GM12878 (cell line): ENCODE measurements at regions not wholly inside any gene's neighbourhood (a gene's known extent, or its start where the extent isn't known, plus 50 kb on each side); places are given as distances from the start of the nearest gene placed in this dataset.

Experiments used
- ATAC-seq: fragments of 200-7000 bp; cut with Tn5 transposase; 3 replicates; pipeline ENCODE4 v1.9.1; 2020; ENCODE audit warnings: mild to moderate bottlenecking, moderate library complexity
- BruUV-seq: library from RNA; stranded (reverse); fragments of 400-500 nt; replicated peaks from 2 replicates; lab custom pipeline; 2021; lab: Mats Ljungman, UMichigan
- CTCF ChIA-PET: fragments of 300-600 bp; sonication (Branson Sonifier 250); formaldehyde crosslinking; extraction: SDS; loops from one replicate; lab custom pipeline; 2021; ENCODE audit warnings: inconsistent platforms; lab: Yijun Ruan, JAX
- POLR2A ChIA-PET: fragments of 350-600 bp; formaldehyde crosslinking; extraction: SDS; loops from one replicate; lab custom pipeline; 2021; ENCODE audit warnings: inconsistent platforms; lab: Charles Lee
- RAD21 ChIA-PET: fragments of 300-600 bp; sonication (Branson Sonifier 250); formaldehyde crosslinking; loops from one replicate; lab custom pipeline; 2023; ENCODE audit warnings: antibody characterized with exemption; ENCODE audit not compliant: unreplicated experiment; lab: Charles Lee
- SMC1A ChIA-PET: fragments of 300-600 bp; sonication (Branson Sonifier 250); formaldehyde crosslinking; loops from one replicate; lab custom pipeline; 2023; ENCODE audit not compliant: unreplicated experiment, uncharacterized antibody; lab: Charles Lee
- DNase-seq: peaks from one replicate; pipeline ENCODE4 v3.0.0-alpha.2; 2011; ENCODE audit warnings: low read depth, low spot score
- FAIRE-seq: peaks from 3 replicates; lab custom pipeline; 2011; peaks lifted over from hg19 to GRCh38; lab: Jason Lieb, UNC
- H2AFZ ChIP-seq: 2 replicates; pipeline ENCODE4 v1.6.0; 2011; ENCODE audit warnings: low read depth, low read length, control low read depth; ENCODE audit not compliant: control insufficient read depth
- H3K27ac ChIP-seq: 2 replicates; pipeline ENCODE4 v1.5.1; 2011; ENCODE audit warnings: control low read depth; ENCODE audit not compliant: control insufficient read depth, insufficient read depth
- H3K27me3 ChIP-seq, 2 experiments: replicated peaks in 1 of 2; 2 replicates each; pipeline versions ENCODE4 v1.6.0 to v1.6.1; 2011; ENCODE audit warnings: low read length in 1 of 2; ENCODE audit not compliant: control insufficient read depth in 2 of 2, insufficient read depth in 2 of 2
- H3K36me3 ChIP-seq, 2 experiments: 2 replicates each; pipeline ENCODE4 v1.5.1; 2011; ENCODE audit warnings: low read length in 1 of 2; ENCODE audit not compliant: control insufficient read depth in 2 of 2, insufficient read depth in 2 of 2
- H3K4me1 ChIP-seq: 2 replicates; pipeline ENCODE4 v1.6.1; 2011; ENCODE audit warnings: mild to moderate bottlenecking, low read length, moderate library complexity, mixed read lengths; ENCODE audit not compliant: control insufficient read depth, insufficient read depth
- H3K4me2 ChIP-seq: 2 replicates; pipeline ENCODE4 v1.6.0; 2011; ENCODE audit warnings: control low read depth; ENCODE audit not compliant: control insufficient read depth, insufficient read depth
- H3K4me3 ChIP-seq: fragments of 200-600 bp; sonication (generic); 2 replicates; pipeline ENCODE4 v1.5.1; 2016
- H3K79me2 ChIP-seq: 2 replicates; pipeline ENCODE4 v1.6.0; 2011; ENCODE audit warnings: low read length; ENCODE audit not compliant: control insufficient read depth, insufficient read depth
- H3K9ac ChIP-seq: 2 replicates; pipeline ENCODE4 v1.8.0; 2011; ENCODE audit warnings: low read length, control low read depth, mixed read lengths; ENCODE audit not compliant: control insufficient read depth, insufficient read depth
- H3K9me3 ChIP-seq: replicated peaks from 3 replicates; pipeline ENCODE4 v1.5.1; 2011; ENCODE audit warnings: mild to moderate bottlenecking, low read length; ENCODE audit not compliant: control insufficient read depth, insufficient read depth
- H4K20me1 ChIP-seq: 2 replicates; pipeline ENCODE4 v1.6.0; 2011; ENCODE audit not compliant: control insufficient read depth, insufficient read depth
- BCLAF1 ChIP-seq: fragments of 450-650 bp; IDR thresholded peaks from 2 replicates; pipeline ENCODE4 v1.6.1; 2017; ENCODE audit warnings: antibody characterized with exemption, mild to moderate bottlenecking, moderate library complexity
- IRF4 ChIP-seq: IDR thresholded peaks from 2 replicates; pipeline ENCODE4 v1.6.1; 2011; ENCODE audit warnings: low read depth, low read length
- NBN ChIP-seq: fragments of 450-650 bp; IDR thresholded peaks from 2 replicates; pipeline ENCODE4 v1.6.1; 2016
- REST ChIP-seq: IDR thresholded peaks from 2 replicates; pipeline ENCODE4 v1.6.1; 2012; ENCODE audit warnings: mild to moderate bottlenecking, low read depth, low read length
- SREBF2 ChIP-seq: IDR thresholded peaks from 2 replicates; pipeline ENCODE4 v1.6.1; 2012; ENCODE audit warnings: mild to moderate bottlenecking, low read length
- YBX1 ChIP-seq: fragments of 450-650 bp; IDR thresholded peaks from 2 replicates; pipeline ENCODE4 v1.6.1; 2016; ENCODE audit warnings: antibody characterized with exemption
- ZZZ3 ChIP-seq: IDR thresholded peaks from 2 replicates; pipeline ENCODE4 v1.6.1; 2011; ENCODE audit warnings: low read depth; ENCODE audit not compliant: control insufficient read depth, insufficient read length
- WGBS: methylation state at CpG from one replicate; pipeline ENCODE4 v1.1.6; 2016; ENCODE audit warnings: low lambda C conversion rate; ENCODE audit not compliant: insufficient replicate concordance, insufficient coverage; ENCODE audit errors: missing lambda C conversion rate; 5-methylcytosine and 5-hydroxymethylcytosine counted together
- in situ Hi-C: fragments of 300-500 bp; cut with MboI; formaldehyde crosslinking; loops from 9 replicates; pipeline ENCODE4 v1.14.3; 2018; ENCODE audit warnings: mixed read lengths
- intact Hi-C: fragments of 100-400 bp; cut with micrococcal nuclease; formaldehyde crosslinking; loops from one replicate; pipeline ENCODE4 v1.14.2; 2022; ENCODE audit not compliant: unreplicated experiment
- TF ChIP-seq, protein P1 (sequence below): fragments of 450-650 bp; IDR thresholded peaks from 2 replicates; pipeline ENCODE4 v1.6.1; 2017; ENCODE audit warnings: mild to moderate bottlenecking

DNA sequence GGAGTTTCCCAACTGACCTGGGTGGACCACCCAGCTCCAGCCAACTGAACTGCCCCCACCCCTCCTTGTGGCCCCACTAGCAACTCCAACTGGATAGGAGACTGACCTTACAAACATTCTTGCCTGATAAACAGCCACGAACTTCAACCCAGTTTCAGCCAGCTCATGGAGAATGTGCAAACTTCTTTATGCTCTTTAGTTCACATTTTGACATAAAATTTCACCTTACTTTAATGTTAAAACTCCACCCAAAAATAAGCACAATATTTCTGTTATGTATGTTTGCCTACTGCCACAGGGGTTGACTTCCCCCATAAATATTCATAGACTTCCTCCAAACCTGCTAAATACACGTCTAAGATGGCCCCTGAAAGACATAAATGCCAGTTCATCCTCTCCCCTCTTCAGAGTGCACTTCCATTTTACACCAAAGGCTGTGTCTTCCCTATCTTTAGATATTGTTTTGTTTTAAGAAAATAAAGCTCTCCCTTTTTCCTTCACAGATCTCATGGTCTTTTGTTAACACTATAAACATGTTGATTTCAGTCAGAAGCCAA lies 643.7 kb downstream of the EPM2A start (continued):
- TF ChIP-seq, protein P1, sequence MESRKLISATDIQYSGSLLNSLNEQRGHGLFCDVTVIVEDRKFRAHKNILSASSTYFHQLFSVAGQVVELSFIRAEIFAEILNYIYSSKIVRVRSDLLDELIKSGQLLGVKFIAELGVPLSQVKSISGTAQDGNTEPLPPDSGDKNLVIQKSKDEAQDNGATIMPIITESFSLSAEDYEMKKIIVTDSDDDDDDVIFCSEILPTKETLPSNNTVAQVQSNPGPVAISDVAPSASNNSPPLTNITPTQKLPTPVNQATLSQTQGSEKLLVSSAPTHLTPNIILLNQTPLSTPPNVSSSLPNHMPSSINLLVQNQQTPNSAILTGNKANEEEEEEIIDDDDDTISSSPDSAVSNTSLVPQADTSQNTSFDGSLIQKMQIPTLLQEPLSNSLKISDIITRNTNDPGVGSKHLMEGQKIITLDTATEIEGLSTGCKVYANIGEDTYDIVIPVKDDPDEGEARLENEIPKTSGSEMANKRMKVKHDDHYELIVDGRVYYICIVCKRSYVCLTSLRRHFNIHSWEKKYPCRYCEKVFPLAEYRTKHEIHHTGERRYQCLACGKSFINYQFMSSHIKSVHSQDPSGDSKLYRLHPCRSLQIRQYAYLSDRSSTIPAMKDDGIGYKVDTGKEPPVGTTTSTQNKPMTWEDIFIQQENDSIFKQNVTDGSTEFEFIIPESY: no peak

DNA sequence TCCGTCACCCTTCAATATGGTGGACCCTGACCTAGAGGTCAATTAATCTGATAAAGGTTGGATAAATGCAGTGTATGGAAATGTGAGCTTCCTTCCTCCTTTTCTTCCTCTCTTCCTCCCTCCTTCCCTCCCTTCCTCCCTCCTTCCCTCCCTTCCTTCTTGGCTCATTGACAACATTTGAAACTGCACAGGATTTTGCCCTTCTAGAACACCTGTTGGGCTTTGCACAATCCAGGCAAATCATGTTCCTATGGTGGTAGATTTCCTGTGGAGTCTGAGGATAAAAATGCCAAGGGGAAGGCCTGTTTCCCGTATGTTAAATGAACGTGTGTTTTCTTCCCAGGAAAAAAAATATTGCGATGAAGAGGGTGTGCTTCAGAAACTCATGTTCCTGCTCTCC lies 642.8 kb downstream of the EPM2A start:
- no peak for TF ChIP-seq ZZZ3
- TF ChIP-seq, all 136 proteins: peak for 0
- BruUV-seq: no TSS peak
- intact Hi-C loops: no loop called here
- DNase-seq (no peak), FAIRE-seq (no peak), ATAC-seq (no peak)
- no peaks in the 10 kb centered on the region; the same call in 2 of the 3 replicates for H3K9me3 ChIP-seq
- no peak overlapping the region for H3K27ac ChIP-seq
- H3K79me2 ChIP-seq: no peaks in the 10 kb centered on the region
- no peak overlapping the region for H3K9ac ChIP-seq
- ChIA-PET SMC1A (interaction anchor here (1.2 kb wide), 1 partner anchor 80 kb away, joined by 3 read pairs; no protein-coding TSS in a partner anchor), RAD21 (no interaction called here), CTCF (no interaction called here), POLR2A (no interaction called here)
- no peaks in the 10 kb centered on the region for H3K4me1 ChIP-seq
- H3K4me2 ChIP-seq: no peak overlapping the region
- no peaks in the 10 kb centered on the region for H3K27me3 ChIP-seq
- H4K20me1 ChIP-seq: no peaks in the 10 kb centered on the region
- H3K4me3 ChIP-seq: no peak overlapping the region
- WGBS: 38% methylated on average over 4 of the region's 4 CpGs
- H2AFZ ChIP-seq: no peak overlapping the region
- no peaks in the 10 kb centered on the region for H3K36me3 ChIP-seq
- in situ Hi-C loops: no loop called here

DNA sequence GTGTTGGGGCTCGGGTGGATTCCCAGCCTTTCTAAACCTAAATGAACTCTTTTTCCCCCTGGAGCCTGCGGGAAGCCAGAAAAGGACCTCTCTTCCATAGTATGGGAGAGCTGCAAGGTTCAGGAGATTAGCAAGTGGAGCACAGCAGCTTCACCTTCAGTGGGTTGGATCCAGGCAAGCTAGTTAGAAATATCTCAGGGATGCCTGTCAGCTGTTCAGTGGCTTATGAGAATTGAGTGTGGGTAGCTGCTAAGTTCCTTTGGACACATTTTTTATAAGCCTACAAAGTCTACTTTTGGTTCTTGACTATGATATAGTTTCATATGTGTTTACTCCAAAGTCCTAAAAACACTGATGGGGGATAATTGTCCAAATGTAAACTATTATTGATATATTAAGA lies 642.1 kb downstream of the EPM2A start:
- intact Hi-C loops (no loop called here), in situ Hi-C loops (no loop called here)
- Histone ChIP-seq H3K9ac (no peak overlapping the region), H3K27ac (no peak overlapping the region), H3K4me1 (no peaks in the 10 kb centered on the region), H3K9me3 (no peaks in the 10 kb centered on the region; the same call in 2 of the 3 replicates), H2AFZ (no peak overlapping the region), H3K4me3 (no peak overlapping the region), H3K27me3 (no peaks in the 10 kb centered on the region), H3K4me2 (no peak overlapping the region), H3K36me3 (no peaks in the 10 kb centered on the region), H4K20me1 (no peaks in the 10 kb centered on the region), H3K79me2 (no peaks in the 10 kb centered on the region)
- ATAC-seq (no peak), DNase-seq (no peak), FAIRE-seq (no peak)
- ChIA-PET CTCF (no interaction called here), SMC1A (no interaction called here), POLR2A (no interaction called here), RAD21 (no interaction called here)
- 30% methylated on average over 2 of the region's 2 CpGs for WGBS
- BruUV-seq: no TSS peak
- no peak for TF ChIP-seq IRF4
- no peak for TF ChIP-seq REST
- no peak for TF ChIP-seq BCLAF1
- TF ChIP-seq SREBF2: no peak
- TF ChIP-seq NBN: no peak
- no peak for TF ChIP-seq YBX1
